ENCODE measurements at regions not wholly inside any gene's neighbourhood (a gene's known extent, or its start where the extent isn't known, plus 50 kb on each side); places are given as distances from the start of the nearest gene placed in this dataset.
"Not testable (repeated sequence)": the region's sequence is repeated elsewhere in the genome, so short reads cannot be mapped to it uniquely, and the experiment has no call there.

DNA sequence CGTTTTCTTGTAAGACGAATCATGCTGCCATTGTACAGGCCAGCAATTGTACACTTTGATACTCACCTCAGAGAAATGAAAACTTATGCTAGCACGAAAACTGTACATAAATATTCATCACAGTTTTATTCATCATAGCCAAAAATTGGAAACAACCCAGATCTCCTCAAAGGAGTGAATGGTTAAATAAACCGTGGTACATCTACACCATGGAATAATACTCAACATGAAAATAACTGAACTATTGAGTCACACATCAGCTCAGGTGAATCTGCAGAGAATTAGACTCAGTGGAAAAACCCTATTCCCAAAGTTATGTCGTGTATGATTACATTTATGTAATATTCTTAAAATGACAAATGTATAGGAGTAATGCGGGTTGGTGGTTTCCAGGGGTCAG is 251.0 kb upstream of the HDAC4 start:
- no peak for DNase-seq (ENCODE audit: low read depth)

DNA sequence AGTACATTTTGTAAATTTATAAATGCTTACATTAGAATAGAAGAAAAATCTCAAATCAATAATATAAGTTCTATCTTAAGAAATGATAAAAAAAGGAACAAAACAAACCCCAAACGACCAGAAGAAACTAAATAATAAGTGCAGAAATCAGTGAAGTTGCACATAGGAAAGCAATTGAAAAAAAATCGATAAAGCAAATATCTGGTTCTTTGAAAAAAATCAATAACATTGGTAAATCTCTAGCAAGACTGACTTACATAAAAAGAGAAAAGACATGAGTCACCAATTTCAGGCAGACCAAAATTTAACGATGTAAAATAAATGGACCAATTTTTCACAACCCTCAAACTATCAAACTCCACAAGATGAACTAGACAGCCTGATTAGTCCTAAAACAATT is 249.9 kb upstream of the HDAC4 start:
- no peak for DNase-seq (ENCODE audit: low read depth)

DNA sequence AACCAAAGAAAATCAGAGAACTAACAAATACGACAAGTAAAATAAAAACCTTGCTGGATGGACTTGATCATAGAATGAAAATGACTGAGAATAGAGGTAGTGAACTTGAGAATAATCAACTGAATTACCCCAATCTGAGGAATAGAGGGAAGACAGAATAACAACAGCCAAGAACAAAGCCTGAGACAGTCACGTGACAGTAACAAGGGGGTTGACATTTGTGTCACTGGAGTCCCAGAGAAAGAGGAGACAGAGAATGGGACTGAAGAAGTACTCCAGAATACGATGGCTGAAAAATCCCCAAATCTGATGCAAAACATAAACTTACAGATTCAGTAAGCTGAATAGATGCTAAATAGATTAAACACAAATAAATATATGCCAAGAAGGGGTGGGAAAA is 248.5 kb upstream of the HDAC4 start:
- DNase-seq (ENCODE audit: low read depth): no peak

DNA sequence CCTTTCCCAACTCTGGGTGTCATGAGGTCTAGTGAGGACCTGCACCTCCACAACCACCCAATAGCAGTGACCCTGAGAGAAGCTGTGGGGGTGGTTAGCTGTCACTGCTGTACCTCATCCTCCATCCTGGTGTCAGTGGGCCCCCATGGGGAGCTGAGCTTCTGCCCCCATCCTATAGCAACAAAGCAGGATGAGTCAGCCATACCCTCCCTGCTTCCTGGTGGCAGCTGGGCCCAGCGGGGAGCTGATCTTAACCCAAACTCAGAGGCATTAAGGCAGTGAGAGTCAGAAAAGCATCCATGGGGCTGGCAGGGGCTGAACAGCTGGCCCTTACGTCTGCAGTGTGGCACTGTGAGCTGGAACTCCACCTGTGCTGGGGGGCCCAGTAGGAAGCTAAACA is 247.8 kb upstream of the HDAC4 start:
- no peak for DNase-seq (ENCODE audit: low read depth)

- DNase-seq (ENCODE audit: low read depth): no peak
These were observed 246.4 kb upstream of the HDAC4 start for GRCh38 chr2:239647052-239647819.

DNA sequence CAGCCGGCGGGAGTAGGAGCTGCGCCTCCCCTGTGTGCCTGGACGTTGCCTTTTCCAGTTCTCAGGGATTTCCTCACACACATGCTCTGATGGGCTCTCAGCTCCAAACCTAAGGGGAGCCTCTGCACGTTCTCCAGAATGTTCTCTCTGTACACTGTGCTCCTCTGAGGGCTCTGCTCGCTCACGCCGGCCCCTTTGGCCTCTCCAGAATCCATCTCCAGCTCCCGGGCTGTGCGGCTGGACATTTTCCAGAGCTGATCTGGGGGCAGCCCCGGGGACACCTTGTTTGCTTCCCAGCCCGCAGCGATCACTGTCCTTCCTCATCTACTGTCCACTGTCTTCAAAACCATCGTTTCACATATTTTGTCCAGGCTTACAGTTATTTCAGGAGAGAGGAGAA is 245.4 kb upstream of the HDAC4 start:
- no peak for DNase-seq (ENCODE audit: low read depth)

GRCh38 chr2:239644594-239644993 is 243.8 kb upstream of the HDAC4 start:
- not testable (repeated sequence) for DNase-seq (ENCODE audit: low read depth)

- DNase-seq (ENCODE audit: low read depth): no peak
These were observed 243.2 kb upstream of the HDAC4 start for GRCh38 chr2:239644011-239644410.

GRCh38 chr2:239642406-239643004 is 241.7 kb upstream of the HDAC4 start:
- no peak for DNase-seq (ENCODE audit: low read depth)

DNA sequence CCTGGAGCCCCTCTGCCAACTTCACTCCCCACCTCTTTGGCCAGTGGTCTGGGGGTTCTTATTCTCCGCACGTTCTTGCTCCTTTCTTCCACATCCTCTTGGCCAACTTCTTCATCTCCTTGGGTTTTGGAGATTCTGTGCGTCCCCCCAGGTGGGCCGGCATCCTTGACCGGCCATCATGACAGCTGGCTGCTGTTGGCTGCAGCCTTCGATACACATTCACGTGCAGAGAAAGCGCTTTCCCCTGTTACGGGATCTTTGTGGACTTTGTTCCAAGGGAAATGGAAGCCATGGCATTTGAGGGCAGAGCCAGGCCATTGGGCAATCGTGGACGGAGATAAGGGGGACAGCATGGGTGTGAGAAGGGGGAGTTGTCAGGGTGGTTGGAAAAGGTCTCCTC is 241.1 kb upstream of the HDAC4 start:
- DNase-seq (ENCODE audit: low read depth): not testable (repeated sequence)

GRCh38 chr2:239640676-239641578 is 240.1 kb upstream of the HDAC4 start:
- DNase-seq (ENCODE audit: low read depth): no peak

- no peak for DNase-seq (ENCODE audit: low read depth)
These were observed 239.4 kb upstream of the HDAC4 start for GRCh38 chr2:239640210-239640609.

GRCh38 chr2:239639421-239640185 is 238.8 kb upstream of the HDAC4 start:
- DNase-seq (ENCODE audit: low read depth): no peak

- no peak for DNase-seq (ENCODE audit: low read depth)
These were observed 237.6 kb upstream of the HDAC4 start for GRCh38 chr2:239638376-239638775.

- DNase-seq (ENCODE audit: low read depth): no peak
These were observed 236.0 kb upstream of the HDAC4 start for GRCh38 chr2:239636808-239637207.

DNA sequence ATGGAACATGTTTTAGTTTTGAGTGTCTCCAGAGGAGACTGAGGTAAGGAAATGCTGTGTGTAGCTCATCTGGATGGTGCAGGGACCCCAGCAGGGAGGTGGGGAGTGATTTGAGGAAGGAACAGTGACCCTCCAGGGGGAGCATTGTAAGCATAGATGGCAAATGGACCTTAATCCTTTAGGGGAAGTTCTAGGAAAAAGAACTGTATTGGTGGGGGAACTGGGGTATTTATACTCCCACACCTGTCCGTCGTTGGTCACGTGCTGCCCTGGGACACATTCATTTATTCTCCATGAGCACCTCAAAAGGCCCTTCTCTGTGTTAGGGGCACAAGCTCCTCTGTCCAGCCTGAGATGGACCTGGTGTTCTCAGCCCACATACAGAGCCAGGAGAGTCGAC is 233.9 kb upstream of the HDAC4 start:
- DNase-seq (ENCODE audit: low read depth): no peak

DNA sequence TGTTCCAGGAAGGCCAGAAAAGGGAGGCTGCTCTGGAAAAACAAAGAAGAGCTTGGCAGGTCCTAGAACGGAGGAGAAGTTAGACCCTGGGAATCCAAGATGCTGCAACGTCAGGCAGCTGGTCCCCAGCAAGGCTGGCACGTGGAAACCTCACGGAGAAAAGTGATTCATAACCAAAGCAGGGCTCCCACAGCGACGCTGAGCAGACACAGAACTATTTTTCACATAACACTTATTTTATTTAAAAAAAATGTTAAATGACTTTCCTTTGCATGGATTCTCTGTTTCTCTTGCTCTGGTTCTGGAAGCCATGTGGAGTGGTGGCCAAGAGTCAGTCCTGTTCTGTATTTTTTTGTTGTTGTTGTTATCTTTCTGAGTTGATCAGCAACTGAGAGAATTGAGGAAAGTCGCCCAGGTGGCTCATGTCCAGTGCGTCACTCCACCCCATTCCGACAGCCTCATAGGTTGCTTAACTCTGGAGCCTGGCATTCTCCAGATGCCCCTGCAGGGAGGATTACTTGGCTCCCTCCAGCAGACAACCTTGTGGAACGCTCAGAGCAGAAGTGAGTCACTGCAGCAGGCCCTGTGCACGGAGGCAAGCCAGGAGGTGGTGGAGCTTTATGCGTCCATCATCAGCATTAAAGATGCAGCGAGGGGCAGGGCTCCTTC is 229.9 kb upstream of the HDAC4 start:
- DNase-seq (ENCODE audit: low read depth): no peak

DNA sequence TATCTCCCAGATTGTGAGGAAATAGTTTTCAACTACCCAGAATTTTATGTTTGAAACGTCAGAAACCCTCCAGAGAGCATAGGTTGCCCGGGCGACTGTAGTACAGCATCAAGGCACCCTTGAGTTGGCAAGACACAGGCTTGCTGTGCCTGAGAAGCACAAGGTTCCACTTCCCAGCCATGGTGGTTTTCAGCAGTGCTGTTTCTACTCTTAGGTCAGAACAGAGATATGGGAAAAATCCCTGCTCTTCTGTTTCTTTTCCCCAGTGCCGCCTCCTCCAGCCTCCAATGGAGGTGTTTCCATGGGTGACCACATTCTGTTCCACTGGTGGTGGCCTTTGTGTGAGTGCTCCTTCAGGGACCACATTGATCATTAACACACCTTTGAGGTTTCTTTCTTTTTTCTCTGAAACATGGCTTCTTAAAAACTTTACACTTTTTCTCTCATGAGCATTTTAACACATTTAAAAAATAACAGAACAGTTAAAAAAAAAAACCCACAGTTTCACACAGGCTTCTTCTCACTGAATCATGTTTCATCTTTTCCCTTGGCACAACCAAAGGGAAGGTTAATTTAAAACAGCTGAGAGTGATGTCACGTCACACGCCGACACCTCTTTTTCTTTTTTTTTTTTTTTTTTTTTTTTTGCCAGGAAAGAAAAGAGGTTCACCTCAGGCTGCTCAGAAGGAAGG is 229.3 kb upstream of the HDAC4 start:
- no peak for DNase-seq (ENCODE audit: low read depth)

- DNase-seq (ENCODE audit: low read depth): no peak
These were observed 226.3 kb upstream of the HDAC4 start for GRCh38 chr2:239626961-239627592.

DNA sequence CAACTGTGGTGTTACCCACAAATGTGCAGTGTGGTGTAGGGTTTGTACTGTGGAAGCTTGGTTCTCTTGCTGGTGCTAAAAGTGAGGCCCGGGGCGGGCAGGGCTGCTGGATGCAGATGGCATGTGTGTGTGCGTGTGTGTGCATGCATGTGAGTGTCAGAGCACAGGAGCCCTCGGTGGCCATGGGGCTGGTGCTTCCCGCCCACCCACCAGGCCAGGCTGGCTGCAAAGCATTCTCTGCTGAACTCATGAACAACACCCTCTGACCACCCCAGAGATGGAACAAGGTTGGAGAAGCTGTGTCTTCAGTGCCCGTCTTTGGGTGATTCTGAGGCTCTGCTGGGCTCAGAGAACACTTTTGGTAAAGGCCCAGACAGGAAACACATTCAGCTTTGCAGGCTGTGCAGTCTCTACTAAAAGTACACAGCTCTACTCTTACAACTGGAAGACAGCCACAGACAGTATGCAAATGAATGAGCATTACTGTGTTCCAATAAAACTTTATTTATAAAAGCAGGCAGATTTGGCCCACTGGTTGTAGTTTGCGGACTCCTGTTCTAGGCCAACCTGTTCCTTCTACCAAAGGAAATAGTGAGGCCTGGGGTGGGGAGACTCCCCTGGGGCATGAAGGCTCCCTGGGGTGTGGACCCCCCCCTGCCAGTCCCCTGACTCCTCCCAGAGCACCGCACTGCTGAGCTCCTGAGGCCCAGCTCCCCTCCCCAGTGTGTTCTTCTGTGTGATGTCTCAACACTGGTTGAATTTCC is 225.3 kb upstream of the HDAC4 start:
- DNase-seq (ENCODE audit: low read depth): no peak
